B cell (primary cell): ENCODE measurements at regions not wholly inside any gene's neighbourhood (a gene's known extent, or its start where the extent isn't known, plus 50 kb on each side); places are given as distances from the start of the nearest gene placed in this dataset.

Source experiments
- ATAC-seq: fragments of 200-7000 bp; cut with Tn5 transposase; one replicate; pipeline ENCODE4 v1.10.0; 2021; ENCODE audit warnings: low read depth, mild to moderate bottlenecking, moderate number of reproducible peaks, moderate library complexity
- CTCF ChIA-PET: fragments of 350-600 bp; sonication (Branson Sonifier 250); formaldehyde crosslinking; loops from one replicate; lab custom pipeline; 2021; ENCODE audit warnings: antibody characterized with exemption, inconsistent platforms; lab: Charles Lee
- POLR2A ChIA-PET: fragments of 350-600 bp; sonication (Branson Sonifier 250); formaldehyde crosslinking; loops from one replicate; lab custom pipeline; 2021; ENCODE audit warnings: antibody characterized with exemption; lab: Charles Lee
- DNase-seq: peaks from one replicate; pipeline ENCODE4 v3.0.0; 2013
- H2AFZ ChIP-seq: 2 replicates; pipeline ENCODE4 v1.6.1; 2012; ENCODE audit warnings: mild to moderate bottlenecking, low read depth, low read length; ENCODE audit not compliant: insufficient read depth, poor library complexity, severe bottlenecking
- H3K27ac ChIP-seq, 2 donors: 1 replicate in 1 of 2; 2 replicates in 1 of 2; pipeline ENCODE4 v1.5.1; 2012 to 2013; ENCODE audit warnings: low read length in 2 of 2, mild to moderate bottlenecking in 2 of 2, moderate library complexity in 1 of 2
- H3K27me3 ChIP-seq, 4 experiments: fragments of 200-600 bp in 1 of 4; sonication (generic) in 1 of 4; replicated peaks in 1 of 4; 1 replicate in 2 of 4; 2 replicates in 2 of 4; pipeline versions ENCODE4 v1.6.1 to v1.7.0; 2013 to 2016; ENCODE audit warnings: low read length in 3 of 4, mild to moderate bottlenecking in 2 of 4, mixed read lengths in 1 of 4, moderate library complexity in 1 of 4; ENCODE audit not compliant: insufficient read depth in 4 of 4, control insufficient read depth in 3 of 4; ENCODE audit errors: control extremely low read depth in 1 of 4
- H3K36me3 ChIP-seq, 2 experiments: replicated peaks in 1 of 2; 1 replicate in 1 of 2; 2 replicates in 1 of 2; pipeline versions ENCODE4 v1.6.1 to v1.7.1; 2013; ENCODE audit warnings: low read length in 1 of 2; ENCODE audit not compliant: insufficient read depth in 2 of 2, control insufficient read depth in 1 of 2; ENCODE audit errors: control extremely low read depth in 1 of 2, extremely low read depth in 1 of 2
- H3K4me1 ChIP-seq, 2 donors: fragments of 200-600 bp in 1 of 2; sonication (generic) in 1 of 2; 1 replicate in 1 of 2; 2 replicates in 1 of 2; pipeline versions ENCODE4 v1.5.1 to v1.6.1; 2013 to 2017; ENCODE audit warnings: low read length in 2 of 2; ENCODE audit not compliant: control insufficient read depth in 2 of 2, insufficient read depth in 2 of 2
- H3K4me2 ChIP-seq: replicated peaks from 2 replicates; pipeline ENCODE3; 2012; ENCODE audit warnings: mild to moderate bottlenecking, low read depth, low read length; ENCODE audit not compliant: poor library complexity, severe bottlenecking
- H3K4me3 ChIP-seq, 5 experiments: fragments of 200-600 bp in 1 of 5; sonication (generic) in 1 of 5; 1 replicate in 3 of 5; 2 replicates in 2 of 5; pipeline versions ENCODE4 v1.5.1 to v1.7.0; 2011 to 2016; ENCODE audit warnings: low read length in 4 of 5, mild to moderate bottlenecking in 4 of 5, low read depth in 2 of 5, control low read depth in 1 of 5, moderate library complexity in 1 of 5; ENCODE audit not compliant: insufficient read depth in 1 of 5; ENCODE audit errors: control extremely low read depth in 1 of 5, extremely low read depth in 1 of 5
- H3K79me2 ChIP-seq: fragments of 200-600 bp; sonication (generic); one replicate; pipeline ENCODE4 v1.6.0; 2016; ENCODE audit warnings: low read length; ENCODE audit not compliant: control insufficient read depth, insufficient read depth
- H3K9ac ChIP-seq: fragments of 200-600 bp; sonication (generic); 2 replicates; pipeline ENCODE4 v1.6.1; 2017; ENCODE audit warnings: mild to moderate bottlenecking, low read length, moderate library complexity
- H3K9me3 ChIP-seq, 3 donors: one replicate each; pipeline versions ENCODE4 v1.6.1 to v1.7.1; 2013; ENCODE audit warnings: low read length in 2 of 3; ENCODE audit not compliant: control insufficient read depth in 2 of 3, insufficient read depth in 1 of 3; ENCODE audit errors: control extremely low read depth in 1 of 3
- H4K20me1 ChIP-seq: 2 replicates; pipeline ENCODE4 v1.6.0; 2012; ENCODE audit warnings: mild to moderate bottlenecking, low read length; ENCODE audit not compliant: insufficient read depth, control insufficient read depth, poor library complexity, severe bottlenecking
- H3K27ac Mint-ChIP-seq: one replicate; pipeline ENCODE4 v1.8.0; 2021; ENCODE audit warnings: mixed read lengths
- H3K27me3 Mint-ChIP-seq: one replicate; pipeline ENCODE4 v1.8.0; 2021; ENCODE audit warnings: mixed read lengths
- H3K4me1 Mint-ChIP-seq: one replicate; pipeline ENCODE4 v1.8.0; 2021; ENCODE audit warnings: mixed read lengths
- H3K4me3 Mint-ChIP-seq: one replicate; pipeline ENCODE4 v1.8.0; 2021; ENCODE audit warnings: mixed read lengths
- H3K9me3 Mint-ChIP-seq: one replicate; pipeline ENCODE4 v1.8.0; 2022; ENCODE audit warnings: mixed read lengths; ENCODE audit not compliant: insufficient read depth
- CTCF ChIP-seq: fragments of 200-600 bp; IDR thresholded peaks from one replicate; pipeline ENCODE4 v1.8.0; 2022; ENCODE audit warnings: antibody characterized with exemption, mild to moderate bottlenecking
- EZH2 ChIP-seq: IDR thresholded peaks from 2 replicates; pipeline ENCODE4 v1.6.1; 2012; ENCODE audit warnings: borderline replicate concordance, low read depth, mild to moderate bottlenecking, moderate library complexity, low read length; ENCODE audit not compliant: insufficient read depth, poor library complexity, severe bottlenecking
- WGBS: methylation state at CpG from one replicate; pipeline ENCODE4 v1.1.5; 2013; ENCODE audit warnings: missing lambda C conversion rate; ENCODE audit not compliant: insufficient coverage; 5-methylcytosine and 5-hydroxymethylcytosine counted together
- intact Hi-C: fragments of 100-400 bp; cut with micrococcal nuclease; formaldehyde crosslinking; loops from one replicate; pipeline ENCODE4 v1.10.0; 2022

- no peaks in the 10 kb centered on the region for H3K27me3 ChIP-seq
- H2AFZ ChIP-seq, result no peak overlapping the region
- no peaks in the 10 kb centered on the region for H3K79me2 ChIP-seq
- peaks cover 9% of the 10 kb centered on the region for H3K4me1 Mint-ChIP-seq
- no peak overlapping the region for H3K9ac ChIP-seq
- H4K20me1 ChIP-seq, result no peaks in the 10 kb centered on the region
- no peak for DNase-seq
- no peak overlapping the region for H3K4me3 Mint-ChIP-seq
- TF ChIP-seq CTCF, result no peak
- no peak for TF ChIP-seq EZH2
- H3K9me3 ChIP-seq, result peaks cover 0 to 4% (median 0%) of the 10 kb centered on the region in 3 donors
- ChIA-PET POLR2A (no interaction called here), CTCF (no interaction called here)
- ATAC-seq, result no peak
- intact Hi-C loops, result no loop called here
- peaks cover 10 to 15% of the 10 kb centered on the region in 2 donors for H3K4me1 ChIP-seq
- H3K4me3 ChIP-seq, result no peak overlapping the region
- no peak overlapping the region for H3K4me2 ChIP-seq
- H3K27me3 Mint-ChIP-seq, result no peaks in the 10 kb centered on the region
- H3K27ac ChIP-seq, result no peak overlapping the region
- no peaks in the 10 kb centered on the region for H3K9me3 Mint-ChIP-seq
- H3K36me3 ChIP-seq, result no peaks in the 10 kb centered on the region
- 100% methylated on average over 2 of the region's 2 CpGs for WGBS
- no peak overlapping the region for H3K27ac Mint-ChIP-seq
Measured at GRCh38 chr16:73313950-73314349, 266.0 kb upstream of the ZFHX3 start.

DNA sequence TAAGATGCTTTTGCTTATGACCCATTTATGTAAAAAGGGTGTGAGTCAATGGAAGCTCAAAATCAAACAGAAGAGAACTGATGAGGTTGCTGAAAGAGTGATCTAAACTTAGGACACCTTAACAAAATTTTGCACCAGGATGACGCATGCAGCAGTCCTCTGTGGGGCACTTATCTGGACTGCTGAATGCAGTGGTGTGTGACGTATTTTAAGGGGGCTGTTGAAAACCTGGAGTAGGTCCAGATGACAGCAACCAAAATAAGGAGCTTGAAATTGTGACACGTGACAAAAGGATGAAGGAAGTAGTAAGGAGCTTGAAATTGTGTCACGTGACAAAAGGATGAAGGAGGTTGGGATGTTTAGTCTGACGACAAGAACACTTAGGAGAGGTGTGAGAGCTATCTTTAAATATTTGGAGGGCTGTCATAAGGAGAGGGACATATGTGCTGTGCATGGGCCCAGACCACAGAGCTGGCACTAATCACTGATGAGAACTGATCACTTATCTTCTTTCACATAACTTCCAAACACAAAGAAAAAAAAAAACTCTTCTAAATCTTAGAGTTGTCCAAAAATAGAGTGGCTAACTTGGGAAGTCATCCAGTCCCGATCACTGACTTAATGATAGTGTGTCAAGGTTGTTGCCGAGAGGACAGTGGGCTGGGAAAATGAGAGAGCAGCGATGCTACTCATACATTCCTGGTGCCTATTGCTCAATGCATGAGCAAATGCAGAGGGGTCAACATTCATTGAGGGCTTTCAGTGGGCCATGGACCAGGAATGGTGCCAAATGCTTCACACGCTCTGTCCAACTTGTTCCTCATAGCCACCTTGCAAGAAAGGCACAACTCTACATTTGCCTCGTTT lies 264.2 kb upstream of the ZFHX3 start:
- Histone ChIP-seq H4K20me1 (no peaks in the 10 kb centered on the region), H3K4me3 (no peak overlapping the region), H3K4me2 (no peak overlapping the region), H3K36me3 (no peaks in the 10 kb centered on the region), H3K79me2 (no peaks in the 10 kb centered on the region), H3K4me1 (peaks cover 11 to 18% of the 10 kb centered on the region in 2 donors), H2AFZ (no peak overlapping the region), H3K27ac (no peak overlapping the region), H3K9me3 (peaks cover 0 to 4% (median 0%) of the 10 kb centered on the region in 3 donors), H3K9ac (no peak overlapping the region), H3K27me3 (no peaks in the 10 kb centered on the region)
- ChIA-PET POLR2A (no interaction called here), CTCF (no interaction called here)
- Mint-ChIP-seq H3K4me3 (no peak overlapping the region), H3K27ac (no peak overlapping the region), H3K9me3 (no peaks in the 10 kb centered on the region), H3K27me3 (no peaks in the 10 kb centered on the region), H3K4me1 (peaks cover 13% of the 10 kb centered on the region)
- ATAC-seq (no peak), DNase-seq (no peak)
- intact Hi-C loops, result no loop called here
- WGBS, result 80% methylated on average over 8 of the region's 10 CpGs
- TF ChIP-seq EZH2 (no peak), CTCF (no peak)
